ENCODE measurements at regions not wholly inside any gene's neighbourhood (a gene's known extent, or its start where the extent isn't known, plus 50 kb on each side); places are given as distances from the start of the nearest gene placed in this dataset.
"Not testable (repeated sequence)": the region's sequence is repeated elsewhere in the genome, so short reads cannot be mapped to it uniquely, and the experiment has no call there.

DNA sequence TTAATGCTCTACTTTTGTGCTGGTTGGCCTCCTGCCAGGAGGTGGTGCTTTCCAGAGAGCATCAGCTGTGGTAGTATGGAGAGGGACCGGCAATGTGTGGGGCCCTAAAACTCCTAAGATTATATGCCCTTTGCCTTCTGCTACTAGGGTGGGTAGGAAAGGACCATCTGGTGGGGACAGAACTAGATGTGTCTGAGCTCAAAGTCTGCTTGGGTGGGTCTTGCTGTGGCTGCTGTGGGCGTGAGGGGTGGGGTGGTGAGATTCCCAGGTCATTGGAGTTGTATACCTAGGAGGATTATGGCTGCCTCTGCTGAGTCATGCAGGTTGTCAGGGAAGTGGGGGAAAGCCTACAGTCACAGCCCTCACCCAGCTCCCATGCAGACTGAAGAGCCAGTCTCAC is 198.4 kb downstream of the SPANXN3 start:
- H4K8ac ChIP-seq (ENCODE audit: extremely low read depth, insufficient read depth, low read length); H3K56ac ChIP-seq (replicated peaks; ENCODE audit: insufficient read length, low read depth, low read length); POLR2A ChIA-PET (ENCODE audit: partially characterized antibody); H3K18ac ChIP-seq (ENCODE audit: extremely low read depth, low read length); H2BK12ac ChIP-seq (ENCODE audit: low read depth, low read length); H3K4me3 ChIP-seq (ENCODE audit: extremely low read depth in 1 of 4, insufficient read depth in 2 of 4, low read depth in 3 of 4, low read length in 4 of 4); H3K9ac ChIP-seq (replicated peaks in 1 of 4; ENCODE audit: extremely low read depth in 1 of 4, low read depth in 3 of 4, low read length in 3 of 4); H3K79me2 ChIP-seq (ENCODE audit: control insufficient read depth in 1 of 2, insufficient read depth in 2 of 2, low read length in 2 of 2); H4K20me1 ChIP-seq (replicated peaks in 1 of 2; ENCODE audit: control insufficient read depth in 1 of 2, insufficient read depth in 2 of 2, low read length in 2 of 2); FAIRE-seq; H3K4me2 ChIP-seq (ENCODE audit: insufficient read depth in 1 of 2, low read depth in 2 of 2, low read length in 2 of 2); H3K4me1 ChIP-seq (replicated peaks in 1 of 4; ENCODE audit: control insufficient read depth in 3 of 4, insufficient read depth in 4 of 4, low read length in 3 of 4); H2BK20ac ChIP-seq (ENCODE audit: low read length); DNase-seq (ENCODE audit: low read depth in 1 of 2, low spot score in 2 of 2); H3K23ac ChIP-seq (ENCODE audit: insufficient read length); H3K23me2 ChIP-seq (ENCODE audit: low read depth, low read length); H4K91ac ChIP-seq (replicated peaks; ENCODE audit: insufficient read length, low read length); H2BK120ac ChIP-seq (replicated peaks; ENCODE audit: low read depth, low read length); CTCF ChIA-PET (ENCODE audit: partially characterized antibody); H2BK15ac ChIP-seq (ENCODE audit: low read length); H3K79me1 ChIP-seq (ENCODE audit: low read depth, low read length); H3K9me3 ChIP-seq (ENCODE audit: insufficient read depth in 2 of 2, low read depth in 1 of 2, low read length in 1 of 2); H2AK5ac ChIP-seq (ENCODE audit: low read depth, low read length); H3K14ac ChIP-seq (ENCODE audit: insufficient read length); H2BK5ac ChIP-seq (ENCODE audit: low read depth, low read length); H3K27me3 ChIP-seq (replicated peaks in 1 of 4; ENCODE audit: control insufficient read depth in 3 of 4, extremely low read depth in 1 of 4, insufficient read depth in 3 of 4, low read length in 3 of 4); H3K36me3 ChIP-seq (ENCODE audit: control insufficient read depth in 2 of 4, insufficient read depth in 4 of 4, low read length in 3 of 4); H2AFZ ChIP-seq (ENCODE audit: low read length); H3K4ac ChIP-seq (replicated peaks; ENCODE audit: insufficient read length, low read depth, low read length); H3K27ac ChIP-seq (ENCODE audit: low read depth, low read length); H4K5ac ChIP-seq (ENCODE audit: insufficient read length, low read depth, low read length): not testable (repeated sequence)
- WGBS, 2 experiments (ENCODE audit: extremely low coverage in 1 of 2, insufficient coverage in 1 of 2, insufficient read length in 1 of 2, insufficient replicate concordance in 2 of 2, low coverage in 1 of 2, low lambda C conversion rate in 2 of 2, missing lambda C conversion rate in 1 of 2) = 83% methylated on average over 2 of the region's 2 CpGs; no CpG with 5 or more reads in 1 of the 2 experiments

All from H1 (cell line).